IMR-90 (cell line): ENCODE measurements at regions not wholly inside any gene's neighbourhood (a gene's known extent, or its start where the extent isn't known, plus 50 kb on each side); places are given as distances from the start of the nearest gene placed in this dataset.

Experiments used
- ATAC-seq: fragments of 200-7000 bp; cut with Tn5 transposase; 2 replicates; pipeline ENCODE4 v1.9.1; 2020; ENCODE audit warnings: low read depth, mild to moderate bottlenecking, moderate library complexity
- BruUV-seq: library from RNA; stranded (reverse); fragments of 400-500 nt; replicated peaks from 2 replicates; lab custom pipeline; 2021; lab: Mats Ljungman, UMichigan
- CTCF ChIA-PET: fragments of 300-600 bp; formaldehyde crosslinking; extraction: SDS; loops from one replicate; lab custom pipeline; 2021; ENCODE audit warnings: antibody characterized with exemption; lab: Yijun Ruan, JAX
- POLR2A ChIA-PET: fragments of 300-600 bp; sonication (Branson Sonifier 250); formaldehyde crosslinking; loops from one replicate; lab custom pipeline; 2022; ENCODE audit warnings: antibody characterized with exemption; ENCODE audit not compliant: unreplicated experiment; lab: Charles Lee
- DNase-seq: peaks from one replicate; pipeline ENCODE4 v3.0.0; 2013
- H2AFZ ChIP-seq: replicated peaks from 2 replicates; pipeline ENCODE3; 2013; ENCODE audit warnings: low read length, mild to moderate bottlenecking; ENCODE audit not compliant: poor library complexity
- H2AK5ac ChIP-seq: 2 replicates; pipeline ENCODE4 v1.6.1; 2013; ENCODE audit warnings: low read depth, low read length, inconsistent platforms
- H2AK9ac ChIP-seq: replicated peaks from 2 replicates; pipeline ENCODE3; 2013; ENCODE audit warnings: mild to moderate bottlenecking, low read depth, low read length, moderate library complexity; ENCODE audit not compliant: poor library complexity
- H2BK120ac ChIP-seq: 2 replicates; pipeline ENCODE4 v1.6.1; 2013; ENCODE audit warnings: low read depth, low read length, inconsistent platforms
- H2BK15ac ChIP-seq: 3 replicates; pipeline ENCODE4 v1.6.1; 2013; ENCODE audit warnings: low read depth, low read length, inconsistent platforms
- H2BK20ac ChIP-seq: 2 replicates; pipeline ENCODE4 v1.6.1; 2013; ENCODE audit warnings: low read depth, mild to moderate bottlenecking, inconsistent platforms, low read length, moderate library complexity
- H2BK5ac ChIP-seq: 2 replicates; pipeline ENCODE4 v1.6.1; 2013; ENCODE audit warnings: mild to moderate bottlenecking, low read depth, low read length, inconsistent platforms; ENCODE audit not compliant: poor library complexity, severe bottlenecking
- H3K14ac ChIP-seq: replicated peaks from 2 replicates; pipeline ENCODE4 v1.6.1; 2013; ENCODE audit warnings: low read depth, low read length, inconsistent platforms
- H3K18ac ChIP-seq: 2 replicates; pipeline ENCODE4 v1.6.1; 2013; ENCODE audit warnings: low read depth, low read length, control low read depth
- H3K23ac ChIP-seq: 2 replicates; pipeline ENCODE4 v1.6.1; 2013; ENCODE audit warnings: low read depth, low read length, inconsistent platforms
- H3K27ac ChIP-seq: 2 replicates; pipeline ENCODE4 v1.5.1; 2013; ENCODE audit warnings: mild to moderate bottlenecking, control low read depth, low read length; ENCODE audit not compliant: insufficient read depth
- H3K27me3 ChIP-seq: 2 replicates; pipeline ENCODE4 v1.6.1; 2013; ENCODE audit warnings: low read length; ENCODE audit not compliant: control insufficient read depth, insufficient read depth
- H3K36me3 ChIP-seq: 2 replicates; pipeline ENCODE4 v1.6.1; 2013; ENCODE audit warnings: low read length, mixed read lengths; ENCODE audit not compliant: control insufficient read depth, insufficient read depth
- H3K4ac ChIP-seq: 2 replicates; pipeline ENCODE4 v1.6.1; 2013; ENCODE audit warnings: low read depth, low read length, inconsistent platforms
- H3K4me1 ChIP-seq: 2 replicates; pipeline ENCODE4 v1.6.1; 2013; ENCODE audit warnings: low read length, mixed read lengths; ENCODE audit not compliant: control insufficient read depth, insufficient read depth
- H3K4me2 ChIP-seq: 2 replicates; pipeline ENCODE4 v1.6.1; 2013; ENCODE audit warnings: low read depth, mild to moderate bottlenecking, control low read depth, low read length, moderate library complexity
- H3K4me3 ChIP-seq: 2 replicates; pipeline ENCODE4 v1.5.1; 2013; ENCODE audit warnings: low read depth, mild to moderate bottlenecking, control low read depth, low read length, moderate library complexity; ENCODE audit not compliant: insufficient read depth
- H3K56ac ChIP-seq: 2 replicates; pipeline ENCODE4 v1.6.1; 2013; ENCODE audit warnings: low read length, inconsistent platforms; ENCODE audit not compliant: insufficient read depth; ENCODE audit errors: extremely low read depth
- H3K79me1 ChIP-seq, 2 experiments: 2 replicates each; pipeline ENCODE4 v1.6.1; 2013; ENCODE audit warnings: low read length in 2 of 2, inconsistent platforms in 1 of 2, low read depth in 1 of 2
- H3K9ac ChIP-seq: 2 replicates; pipeline ENCODE4 v1.6.1; 2013; ENCODE audit warnings: low read depth, low read length, control low read depth
- H3K9me1 ChIP-seq: 2 replicates; pipeline ENCODE4 v1.6.1; 2013; ENCODE audit warnings: low read length, inconsistent platforms; ENCODE audit not compliant: insufficient read depth
- H3K9me3 ChIP-seq: 2 replicates; pipeline ENCODE4 v1.6.1; 2013; ENCODE audit warnings: low read length; ENCODE audit not compliant: control insufficient read depth, insufficient read depth
- H4K20me1 ChIP-seq: 2 replicates; pipeline ENCODE4 v1.6.1; 2013; ENCODE audit warnings: low read length, inconsistent platforms; ENCODE audit not compliant: insufficient read depth
- H4K5ac ChIP-seq: 2 replicates; pipeline ENCODE4 v1.6.1; 2013; ENCODE audit warnings: mild to moderate bottlenecking, low read depth, low read length, control low read depth
- H4K8ac ChIP-seq, 2 experiments: 2 replicates each; pipeline ENCODE4 v1.6.1; 2013; ENCODE audit warnings: low read depth in 2 of 2, low read length in 2 of 2, control low read depth in 1 of 2, inconsistent platforms in 1 of 2
- H4K91ac ChIP-seq: 2 replicates; pipeline ENCODE4 v1.6.1; 2013; ENCODE audit warnings: low read depth, low read length, inconsistent platforms; ENCODE audit not compliant: insufficient read depth
- BHLHE40 ChIP-seq: fragments of 150-350 bp; IDR thresholded peaks from 2 replicates; pipeline ENCODE4 v1.6.1; 2016; ENCODE audit warnings: mild to moderate bottlenecking, low read depth, low read length
- CEBPB ChIP-seq: IDR thresholded peaks from 2 replicates; pipeline ENCODE4 v1.6.1; 2012; ENCODE audit warnings: low read depth, low read length, improper control_type of control experiment
- CHD1 ChIP-seq: IDR thresholded peaks from 2 replicates; pipeline ENCODE4 v1.6.1; 2012; ENCODE audit warnings: low read depth, low read length, improper control_type of control experiment
- CTCF ChIP-seq: conservative IDR thresholded peaks from 2 replicates; pipeline ENCODE4 v1.5.1; 2012; ENCODE audit warnings: mild to moderate bottlenecking, low read depth, low read length, improper control_type of control experiment
- ELK1 ChIP-seq: fragments of 150-350 bp; IDR thresholded peaks from 2 replicates; pipeline ENCODE4 v1.6.1; 2016; ENCODE audit warnings: low read depth, mild to moderate bottlenecking, low read length, moderate library complexity, borderline replicate concordance
- MXI1 ChIP-seq: IDR thresholded peaks from 2 replicates; pipeline ENCODE4 v1.6.1; 2012; ENCODE audit warnings: low read depth, mild to moderate bottlenecking, low read length, moderate library complexity, borderline replicate concordance
- NFE2L2 ChIP-seq: fragments of 150-350 bp; IDR thresholded peaks from 2 replicates; pipeline ENCODE4 v1.6.1; 2016; ENCODE audit warnings: low read depth, mild to moderate bottlenecking, low read length
- RFX5 ChIP-seq: IDR thresholded peaks from 2 replicates; pipeline ENCODE4 v1.8.0; 2012; ENCODE audit warnings: low read depth, mild to moderate bottlenecking, low read length, moderate library complexity
- SMC3 ChIP-seq: fragments of 150-350 bp; IDR thresholded peaks from 2 replicates; pipeline ENCODE4 v1.6.1; 2016; ENCODE audit warnings: low read depth, mild to moderate bottlenecking, antibody characterized with exemption, low read length, moderate library complexity
- USF2 ChIP-seq: fragments of 150-350 bp; IDR thresholded peaks from 2 replicates; pipeline ENCODE4 v1.6.1; 2017; ENCODE audit warnings: mild to moderate bottlenecking, antibody characterized with exemption, low read length, low read depth
- WGBS, 2 experiments: methylation state at CpG; one replicate each; pipeline versions ENCODE4 v1.1.5 to v1.1.7; 2013; ENCODE audit warnings: missing lambda C conversion rate in 2 of 2; ENCODE audit not compliant: insufficient read length in 1 of 2; ENCODE audit errors: extremely low coverage in 2 of 2; 5-methylcytosine and 5-hydroxymethylcytosine counted together
- dilution Hi-C: fragments of 300-500 bp; cut with HindIII; formaldehyde crosslinking; loops from one replicate; pipeline ENCODE4 v1.14.3; 2018; ENCODE audit warnings: low sequenced_read_pairs; ENCODE audit not compliant: unreplicated experiment
- in situ Hi-C: fragments of 300-500 bp; cut with MboI; formaldehyde crosslinking; loops from 3 replicates; pipeline ENCODE4 v1.14.3; 2019; ENCODE audit warnings: low sequenced_read_pairs, inconsistent platforms, mixed read lengths
- intact Hi-C: fragments of 100-400 bp; cut with micrococcal nuclease; formaldehyde crosslinking; loops from 2 replicates; pipeline ENCODE4 v1.10.0; 2022

GRCh38 chr13:44277459-44277858 is 96.2 kb upstream of the SERP2 start:
- Histone ChIP-seq H3K56ac (no peak overlapping the region), H3K9me3 (no peaks in the 10 kb centered on the region), H3K36me3 (no peaks in the 10 kb centered on the region), H2AFZ (no peak overlapping the region), H3K9me1 (peaks cover 11% of the 10 kb centered on the region), H3K4me1 (peaks cover 19% of the 10 kb centered on the region), H3K4me2 (no peak overlapping the region), H2BK15ac (0 out of 3 replicates have a peak overlapping the region, but pooled peaks have one; percentile 30), H2AK5ac (no peak overlapping the region; the same call in 1 of the 2 replicates), H3K23ac (no peak overlapping the region), H4K5ac (no peak overlapping the region), H3K27ac (no peak overlapping the region), H2AK9ac (no peak overlapping the region), H3K27me3 (no peaks in the 10 kb centered on the region), H4K91ac (no peak overlapping the region), H2BK5ac (no peak overlapping the region), H3K9ac (no peak overlapping the region), H3K14ac (no peak overlapping the region), H3K79me1 (no peaks in the 10 kb centered on the region), H3K18ac (no peak overlapping the region), H4K8ac (no peak overlapping the region), H2BK20ac (no peak overlapping the region), H4K20me1 (no peaks in the 10 kb centered on the region), H3K4me3 (no peak overlapping the region), H3K4ac (no peak overlapping the region), H2BK120ac (no peak overlapping the region)
- dilution Hi-C loops (no loop called here), in situ Hi-C loops (no loop called here), intact Hi-C loops (no loop called here)
- no peak for ATAC-seq
- no TSS peak for BruUV-seq
- POLR2A ChIA-PET, result no interaction called here
- DNase-seq, result no peak
- TF ChIP-seq RFX5, result no peak
- no peak for TF ChIP-seq BHLHE40
- TF ChIP-seq CTCF, result no peak
- no peak for TF ChIP-seq ELK1
- no peak for TF ChIP-seq CHD1
- TF ChIP-seq USF2, result no peak
- TF ChIP-seq CEBPB, result no peak
- no peak for TF ChIP-seq NFE2L2
- TF ChIP-seq MXI1, result no peak
- no peak for TF ChIP-seq SMC3
- WGBS, 2 experiments, result 82 to 100% methylated on average over 1 of the region's 1 CpG
- CTCF ChIA-PET, result no interaction called here
